T47D (cell line): ENCODE measurements at regions not wholly inside any gene's neighbourhood (a gene's known extent, or its start where the extent isn't known, plus 50 kb on each side); places are given as distances from the start of the nearest gene placed in this dataset.
"Not testable (repeated sequence)": the region's sequence is repeated elsewhere in the genome, so short reads cannot be mapped to it uniquely, and the experiment has no call there.

Experiments
- DNase-seq, 2 experiments: peaks; one replicate each; pipeline versions ENCODE4 v3.0.0 to v3.0.0-alpha.2; 2011 to 2012; ENCODE audit warnings: low read depth in 1 of 2, low spot score in 1 of 2
- JUND ChIP-seq: IDR thresholded peaks from 2 replicates; pipeline ENCODE4 v1.6.1; 2012; ENCODE audit warnings: low read depth
- in situ Hi-C: cut with HindIII; loops from 2 replicates; pipeline ENCODE4 v1.10.0; 2016; ENCODE audit warnings: low sequenced_read_pairs, low pct_unique_long_range_greater_than_20kb

- DNase-seq = no peak
- no peak for TF ChIP-seq JUND
- in situ Hi-C loops = no loop called here
Observed at GRCh38 chr12:83759906-83760305, 1073.2 kb downstream of the TMTC2 start.

DNA sequence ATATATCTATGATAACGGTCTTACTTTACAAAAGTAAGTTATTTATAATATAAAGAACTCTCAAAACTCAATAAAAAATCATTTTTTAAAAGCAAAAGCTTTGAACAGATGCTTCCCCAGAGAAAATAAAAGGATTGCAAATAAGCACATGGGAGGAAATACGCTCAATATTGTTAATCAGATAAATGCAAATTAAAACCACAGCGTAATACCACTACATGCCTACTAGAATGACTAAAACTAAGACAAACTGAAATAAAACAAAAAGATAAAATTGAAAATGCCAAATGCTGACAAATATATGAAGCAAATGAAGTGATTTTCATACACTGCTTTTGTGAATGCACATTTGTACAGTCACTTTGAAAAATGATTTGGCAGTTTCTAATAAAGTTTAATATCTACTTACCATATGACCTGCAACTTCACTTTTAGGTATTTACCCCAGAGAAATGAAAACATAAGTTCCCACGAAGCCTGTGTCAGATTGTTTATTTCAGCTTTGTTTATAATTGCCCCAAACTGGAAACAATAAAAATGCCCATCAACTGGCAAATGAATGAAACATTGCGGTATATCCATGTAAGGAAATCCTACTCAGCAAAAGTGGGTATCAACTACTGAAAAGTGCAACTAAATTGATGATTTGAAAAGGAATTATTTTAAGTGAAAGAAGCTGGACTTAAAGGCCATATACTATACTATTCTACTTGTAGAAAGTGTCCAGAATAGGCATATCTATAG lies 1072.4 kb downstream of the TMTC2 start:
- no peak for DNase-seq
- no peak for TF ChIP-seq JUND
- in situ Hi-C loops = no loop called here

DNA sequence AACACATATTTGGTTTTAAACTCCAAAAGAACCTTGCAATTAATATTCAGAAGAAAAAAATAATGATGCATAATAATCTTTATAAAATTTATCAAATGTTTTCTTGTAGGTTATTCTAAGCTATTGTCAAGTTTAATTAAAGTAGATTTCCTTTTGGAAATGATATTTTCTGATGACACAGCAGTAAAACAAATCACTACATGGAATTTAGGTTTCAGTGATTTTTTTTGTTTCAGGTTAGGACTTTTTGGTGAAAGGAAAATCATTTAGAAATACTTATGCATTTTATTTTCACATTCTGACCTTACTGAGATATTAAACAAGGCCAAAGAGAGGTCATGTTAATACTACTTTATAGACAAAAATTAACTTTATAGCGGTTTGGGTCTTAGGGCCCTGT lies 1067.2 kb downstream of the TMTC2 start:
- DNase-seq = no peak
- in situ Hi-C loops = no loop called here
- TF ChIP-seq JUND = no peak

GRCh38 chr12:83753205-83753604 lies 1066.5 kb downstream of the TMTC2 start:
- in situ Hi-C loops = no loop called here
- DNase-seq = no peak
- TF ChIP-seq JUND = no peak

DNA sequence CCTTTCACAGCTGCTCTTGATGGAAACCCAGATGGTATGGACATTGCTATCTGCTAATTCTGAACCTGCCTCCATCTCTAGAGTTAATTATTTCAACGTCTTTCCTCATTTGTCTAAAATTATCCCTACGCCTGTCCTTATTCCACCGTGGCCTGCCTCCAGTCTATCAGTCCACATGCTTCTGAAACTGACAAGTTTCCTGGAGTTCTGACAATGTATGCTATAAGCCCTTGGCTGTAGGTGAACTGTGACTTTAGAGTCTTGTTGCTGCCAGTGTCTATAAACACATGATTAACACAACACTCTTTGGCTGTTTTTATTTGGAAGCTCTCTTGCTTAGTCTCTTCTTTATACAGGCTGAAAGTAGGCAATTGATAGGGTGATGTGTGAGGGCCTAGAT lies 1052.9 kb downstream of the TMTC2 start:
- no peak for DNase-seq
- in situ Hi-C loops = no loop called here
- no peak for TF ChIP-seq JUND

DNA sequence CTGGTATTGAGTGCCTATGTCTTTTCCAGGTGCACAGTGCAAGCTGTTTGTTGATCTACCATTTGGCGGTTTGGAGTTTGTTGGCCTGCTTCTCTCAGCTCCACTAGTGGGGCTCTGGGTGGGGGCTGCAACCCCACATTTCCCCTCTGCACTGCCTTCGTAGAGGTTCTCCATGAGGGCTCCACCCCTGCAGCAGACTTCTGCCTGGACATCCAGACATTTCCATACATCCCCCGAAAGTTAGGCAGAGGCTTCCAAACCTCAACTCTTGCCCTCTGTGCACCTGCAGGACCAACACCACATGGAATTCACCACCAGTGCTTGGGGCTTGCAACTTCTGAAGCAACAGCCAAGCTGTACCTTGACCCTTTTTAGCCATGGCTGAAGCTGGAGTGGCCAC lies 1024.1 kb downstream of the TMTC2 start:
- no peak for DNase-seq
- no peak for TF ChIP-seq JUND
- in situ Hi-C loops = no loop called here

DNA sequence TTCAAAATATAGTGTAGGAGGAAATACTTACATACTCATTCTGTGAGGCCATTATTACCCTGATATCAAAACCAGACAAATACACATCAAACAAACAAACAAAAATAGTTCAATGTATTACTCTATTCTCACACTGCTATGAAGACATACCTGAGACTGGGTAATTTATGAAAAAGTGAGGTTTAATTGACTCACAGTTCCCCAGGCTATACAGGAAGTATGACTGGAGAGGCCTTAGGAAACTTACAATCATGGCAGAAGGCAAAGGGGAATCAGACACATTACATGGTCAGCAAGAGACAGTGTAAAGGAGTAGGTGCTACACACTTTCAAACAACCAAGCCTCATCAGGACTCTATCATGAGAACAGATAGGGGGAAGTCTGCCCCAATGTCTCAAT lies 1023.2 kb downstream of the TMTC2 start:
- TF ChIP-seq JUND = no peak
- no peak for DNase-seq
- in situ Hi-C loops = no loop called here

DNA sequence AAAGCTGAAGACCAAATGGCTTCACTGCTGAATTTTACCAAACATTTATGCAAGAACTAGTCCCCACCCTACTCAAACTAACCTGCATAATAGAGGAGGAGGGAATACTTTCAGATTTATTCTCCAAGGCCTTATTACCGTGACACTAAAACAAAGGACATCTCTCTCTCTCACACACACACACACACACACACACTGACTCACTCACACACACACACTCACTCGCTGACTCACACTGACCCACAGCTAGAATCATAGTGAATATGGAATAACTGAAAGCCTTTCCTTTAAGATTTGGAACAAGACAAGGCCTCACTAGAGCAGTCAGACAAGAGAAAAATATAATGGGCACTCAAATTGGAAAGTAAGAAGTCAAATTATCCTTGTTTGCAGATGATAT lies 1014.1 kb downstream of the TMTC2 start:
- DNase-seq = no peak
- in situ Hi-C loops = no loop called here
- TF ChIP-seq JUND = no peak

DNA sequence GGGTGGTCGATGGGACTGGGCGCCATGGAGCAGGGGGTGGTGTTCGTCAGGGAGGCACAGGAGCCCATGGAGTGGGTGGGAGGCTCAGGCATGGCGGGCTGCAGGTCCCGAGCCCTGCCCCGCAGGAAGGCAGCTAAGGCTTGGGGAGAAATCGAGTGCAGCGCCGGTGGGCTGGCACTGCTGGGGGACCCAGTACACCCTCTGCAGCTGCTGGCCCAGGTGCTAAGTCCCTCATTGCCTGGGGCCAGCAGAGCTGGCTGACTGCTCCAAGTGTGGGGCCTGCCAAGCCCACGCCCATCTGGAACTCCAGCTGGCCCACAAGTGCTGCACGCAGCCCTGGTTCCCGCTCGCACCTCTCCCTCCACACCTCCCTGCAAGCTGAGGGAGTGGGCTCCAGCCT lies 1009.6 kb downstream of the TMTC2 start:
- in situ Hi-C loops, DNase-seq: not testable (repeated sequence)

- DNase-seq = no peak
- TF ChIP-seq JUND = no peak
- in situ Hi-C loops = no loop called here
Observed at GRCh38 chr12:83691730-83692129, 1005.0 kb downstream of the TMTC2 start.

DNA sequence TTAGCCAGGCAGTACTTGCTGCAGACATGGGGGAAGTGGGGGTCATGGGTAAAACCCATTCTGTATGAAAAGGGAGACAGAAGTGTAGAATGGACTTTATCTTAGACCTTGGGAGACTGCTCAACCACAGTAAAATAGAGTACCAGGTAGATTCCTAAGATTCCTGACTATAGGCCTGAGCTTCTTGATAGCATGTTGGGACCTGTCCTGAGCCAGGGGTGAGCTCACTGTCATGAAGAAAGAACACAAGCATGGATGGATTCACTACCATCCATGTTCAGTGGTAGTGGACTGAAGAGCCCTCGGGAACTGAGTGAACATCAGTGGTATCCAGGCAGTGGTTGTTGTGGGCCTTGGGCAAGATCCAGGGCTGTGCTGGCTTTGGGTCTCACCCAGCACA lies 1003.8 kb downstream of the TMTC2 start:
- DNase-seq = no peak

DNA sequence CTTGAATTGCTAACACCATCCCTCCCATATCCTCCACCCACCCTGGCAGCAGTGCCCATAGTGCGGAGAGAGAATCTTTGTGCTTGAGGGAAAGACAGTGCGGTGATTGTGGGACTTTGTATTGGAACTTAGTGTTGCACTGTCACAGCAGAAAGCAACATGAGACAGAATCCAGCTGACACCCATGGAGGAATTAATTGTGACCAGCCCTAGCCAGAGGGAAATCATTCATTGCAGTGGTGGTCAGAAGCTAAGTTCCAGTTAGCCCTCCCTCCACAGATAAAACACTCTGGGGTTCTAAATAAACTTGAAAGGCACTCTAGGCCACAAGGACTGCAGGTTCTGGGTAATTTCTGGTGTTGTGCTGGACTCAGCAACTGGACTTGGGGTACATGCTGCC lies 1002.6 kb downstream of the TMTC2 start:
- in situ Hi-C loops = no loop called here
- TF ChIP-seq JUND = no peak
- DNase-seq = no peak

More for the DNA sequence above, 1003.8 kb downstream of the TMTC2 start:
- no peak for TF ChIP-seq JUND
- in situ Hi-C loops = no loop called here

- no peak for DNase-seq
Observed at GRCh38 chr12:83676781-83677295, 990.1 kb downstream of the TMTC2 start.

DNA sequence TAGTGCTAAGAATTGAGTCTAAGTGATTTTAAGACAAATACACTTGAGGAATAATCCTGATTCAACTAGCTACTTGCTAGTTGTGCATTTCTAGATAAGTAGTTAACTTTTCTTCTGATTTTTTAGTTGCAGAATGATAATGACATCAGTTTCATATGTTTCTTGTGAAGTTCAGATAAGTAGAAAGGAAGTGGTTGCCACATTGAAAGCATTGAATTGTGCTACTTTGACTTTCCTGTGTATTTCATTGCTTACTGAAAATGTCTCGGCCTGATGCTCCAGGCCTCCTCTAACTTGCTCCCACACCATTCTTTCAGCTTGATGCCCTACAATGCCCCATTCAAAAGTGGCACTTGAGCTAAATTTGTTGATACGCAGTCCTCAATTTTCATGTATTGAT lies 980.0 kb downstream of the TMTC2 start:
- TF ChIP-seq JUND = no peak
- in situ Hi-C loops = no loop called here
- no peak for DNase-seq

More at GRCh38 chr12:83676781-83677295, 990.1 kb downstream of the TMTC2 start:
- no peak for TF ChIP-seq JUND
- in situ Hi-C loops = no loop called here
